ENCODE measurements at regions not wholly inside any gene's neighbourhood (a gene's known extent, or its start where the extent isn't known, plus 50 kb on each side); places are given as distances from the start of the nearest gene placed in this dataset.

DNA sequence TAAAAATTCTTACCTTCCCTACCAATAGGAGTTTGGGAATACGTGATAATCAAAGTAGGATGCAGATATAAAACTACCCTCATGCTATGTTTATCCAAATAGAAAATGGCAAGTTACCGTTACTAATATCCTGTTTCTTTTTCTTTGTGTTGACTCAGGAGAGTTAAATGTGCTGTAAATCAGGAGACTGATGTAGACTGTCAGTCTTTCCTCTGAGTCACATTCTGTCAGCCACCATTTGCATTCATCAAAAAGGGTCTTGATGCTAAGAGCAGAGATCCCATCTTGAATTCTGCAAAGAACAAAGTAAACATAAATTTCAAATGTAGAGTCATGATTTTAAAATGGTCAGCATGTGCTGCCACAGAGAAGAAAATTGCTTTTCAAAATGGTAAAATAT, 712.8 kb downstream of the SOCS6 start:
- TF ChIP-seq, protein P1, sequence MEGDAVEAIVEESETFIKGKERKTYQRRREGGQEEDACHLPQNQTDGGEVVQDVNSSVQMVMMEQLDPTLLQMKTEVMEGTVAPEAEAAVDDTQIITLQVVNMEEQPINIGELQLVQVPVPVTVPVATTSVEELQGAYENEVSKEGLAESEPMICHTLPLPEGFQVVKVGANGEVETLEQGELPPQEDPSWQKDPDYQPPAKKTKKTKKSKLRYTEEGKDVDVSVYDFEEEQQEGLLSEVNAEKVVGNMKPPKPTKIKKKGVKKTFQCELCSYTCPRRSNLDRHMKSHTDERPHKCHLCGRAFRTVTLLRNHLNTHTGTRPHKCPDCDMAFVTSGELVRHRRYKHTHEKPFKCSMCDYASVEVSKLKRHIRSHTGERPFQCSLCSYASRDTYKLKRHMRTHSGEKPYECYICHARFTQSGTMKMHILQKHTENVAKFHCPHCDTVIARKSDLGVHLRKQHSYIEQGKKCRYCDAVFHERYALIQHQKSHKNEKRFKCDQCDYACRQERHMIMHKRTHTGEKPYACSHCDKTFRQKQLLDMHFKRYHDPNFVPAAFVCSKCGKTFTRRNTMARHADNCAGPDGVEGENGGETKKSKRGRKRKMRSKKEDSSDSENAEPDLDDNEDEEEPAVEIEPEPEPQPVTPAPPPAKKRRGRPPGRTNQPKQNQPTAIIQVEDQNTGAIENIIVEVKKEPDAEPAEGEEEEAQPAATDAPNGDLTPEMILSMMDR (IDR thresholded peaks at IDR 0.05 in 4 of 5, conservative IDR thresholded peaks at IDR 0.05 in 1 of 5) = no peak
- TF ChIP-seq POLR2A (IDR thresholded peaks at IDR 0.05) = no peak
